GM18907 (cell line): ENCODE measurements at regions not wholly inside any gene's neighbourhood (a gene's known extent, or its start where the extent isn't known, plus 50 kb on each side); places are given as distances from the start of the nearest gene placed in this dataset.
"Not testable (repeated sequence)": the region's sequence is repeated elsewhere in the genome, so short reads cannot be mapped to it uniquely, and the experiment has no call there.

ENCODE experiments used
- ATAC-seq: cut with Tn5 transposase; IDR thresholded peaks from one replicate; pipeline ENCODE4 v1.9.1; 2021; ENCODE audit warnings: mild to moderate bottlenecking, moderate library complexity; ENCODE audit not compliant: unreplicated experiment

GRCh38 chr11:116386118-116386699 lies 386.6 kb downstream of the BUD13 start:
- no peak for ATAC-seq

GRCh38 chr11:116384876-116385275 lies 387.9 kb downstream of the BUD13 start:
- no peak for ATAC-seq

- ATAC-seq: no peak
Observed at GRCh38 chr11:116384407-116384806, 388.4 kb downstream of the BUD13 start.

GRCh38 chr11:116379185-116379828 lies 393.5 kb downstream of the BUD13 start:
- ATAC-seq: no peak

GRCh38 chr11:116376547-116376946 lies 396.2 kb downstream of the BUD13 start:
- ATAC-seq: no peak

GRCh38 chr11:116376054-116376453 lies 396.7 kb downstream of the BUD13 start:
- no peak for ATAC-seq

- ATAC-seq: no peak
Observed at GRCh38 chr11:116375221-116375620, 397.6 kb downstream of the BUD13 start.

GRCh38 chr11:116374085-116374484 lies 398.7 kb downstream of the BUD13 start:
- ATAC-seq: no peak

- no peak for ATAC-seq
Observed at GRCh38 chr11:116373104-116373944, 399.5 kb downstream of the BUD13 start.

GRCh38 chr11:116371146-116371545 lies 401.6 kb downstream of the BUD13 start:
- no peak for ATAC-seq

GRCh38 chr11:116368784-116369183 lies 404.0 kb downstream of the BUD13 start:
- ATAC-seq: no peak

- no peak for ATAC-seq
Observed at GRCh38 chr11:116366980-116367645, 405.7 kb downstream of the BUD13 start.

- no peak for ATAC-seq
Observed at GRCh38 chr11:116366451-116366850, 406.3 kb downstream of the BUD13 start.

- not testable (repeated sequence) for ATAC-seq
Observed at GRCh38 chr11:116364925-116365324, 407.9 kb downstream of the BUD13 start.

- ATAC-seq: no peak
Observed at GRCh38 chr11:116364348-116364747, 408.4 kb downstream of the BUD13 start.

GRCh38 chr11:116360221-116360941 lies 412.4 kb downstream of the BUD13 start:
- no peak for ATAC-seq

GRCh38 chr11:116357784-116358544 lies 414.8 kb downstream of the BUD13 start:
- no peak for ATAC-seq

GRCh38 chr11:116356451-116356850 lies 416.3 kb downstream of the BUD13 start:
- no peak for ATAC-seq

GRCh38 chr11:116355104-116355503 lies 417.7 kb downstream of the BUD13 start:
- no peak for ATAC-seq

GRCh38 chr11:116353589-116353988 lies 419.2 kb downstream of the BUD13 start:
- no peak for ATAC-seq
